GM21390 (cell line): ENCODE measurements at regions not wholly inside any gene's neighbourhood (a gene's known extent, or its start where the extent isn't known, plus 50 kb on each side); places are given as distances from the start of the nearest gene placed in this dataset.
"Not testable (repeated sequence)": the region's sequence is repeated elsewhere in the genome, so short reads cannot be mapped to it uniquely, and the experiment has no call there.

Experiments
- ATAC-seq: cut with Tn5 transposase; IDR thresholded peaks from one replicate; pipeline ENCODE4 v1.9.1; 2021; ENCODE audit not compliant: unreplicated experiment

DNA sequence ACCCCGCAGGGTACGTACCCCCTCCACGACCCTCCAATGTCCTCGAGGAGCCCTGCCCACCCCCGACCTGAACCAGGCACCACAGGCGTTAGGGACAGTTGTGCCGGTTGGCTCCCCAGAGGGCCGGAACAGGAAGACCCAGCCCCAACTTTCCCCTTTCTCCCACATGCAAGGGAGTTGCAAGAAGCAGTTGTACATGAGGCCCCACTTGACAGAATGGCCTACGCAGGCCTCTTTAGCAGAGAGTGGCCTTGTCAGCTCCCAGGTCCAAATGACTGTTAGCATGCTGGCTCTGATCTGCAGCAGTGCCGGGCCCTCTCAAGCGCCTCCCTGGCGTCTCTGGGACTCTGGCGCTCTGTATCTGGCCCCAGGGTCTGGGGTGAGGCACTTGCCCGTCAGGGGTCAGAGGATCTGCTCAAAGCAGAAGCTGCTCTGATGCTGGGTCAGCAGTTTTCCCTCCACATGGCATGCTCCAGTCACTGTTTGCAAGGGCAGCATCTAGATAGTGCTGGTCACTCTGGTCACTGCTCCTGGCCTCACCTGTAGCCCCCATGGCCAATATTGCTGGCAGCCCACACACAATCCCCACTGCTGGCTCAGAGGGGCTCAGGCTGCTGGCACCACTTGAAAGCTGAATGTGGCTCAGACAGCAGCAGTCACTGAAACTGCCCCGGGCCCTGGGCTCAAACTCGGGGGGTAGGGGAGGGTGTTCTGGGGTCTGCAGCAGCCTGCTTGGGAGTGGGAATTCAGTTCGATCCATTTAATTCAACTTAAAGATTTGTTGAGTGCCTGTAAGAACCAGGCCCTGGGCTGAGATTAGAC, 254.5 kb downstream of the FAM43A start:
- ATAC-seq: no peak

DNA sequence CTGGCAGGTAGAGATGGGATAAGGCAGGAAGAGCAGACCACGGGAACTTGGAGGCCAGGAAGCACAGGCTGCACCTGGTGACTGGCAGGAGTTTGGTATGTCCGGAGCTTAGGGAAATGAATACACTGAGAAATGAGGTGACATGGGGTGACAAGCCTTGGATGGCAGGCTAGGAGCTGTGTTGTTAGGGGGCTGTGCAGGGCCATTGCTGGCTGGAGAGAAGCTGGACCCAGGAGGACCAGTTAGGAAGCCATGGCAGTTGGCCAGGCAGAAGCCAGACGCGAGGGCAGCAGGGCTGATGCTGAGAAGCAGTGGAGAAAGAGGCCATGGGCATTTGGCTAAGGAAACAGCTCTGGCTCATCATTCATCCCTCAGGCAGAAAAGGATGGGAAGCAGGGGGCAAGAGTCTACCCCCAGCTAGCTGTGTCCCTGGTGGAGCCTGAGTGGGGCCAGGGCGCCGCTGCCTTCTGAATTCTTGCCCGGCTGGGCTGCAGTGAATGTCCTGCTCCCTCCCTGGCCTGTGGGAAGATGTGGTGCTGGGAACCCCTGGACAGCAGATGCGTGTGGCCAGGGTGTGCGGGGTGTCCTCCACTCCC, 255.8 kb downstream of the FAM43A start:
- ATAC-seq: no peak

DNA sequence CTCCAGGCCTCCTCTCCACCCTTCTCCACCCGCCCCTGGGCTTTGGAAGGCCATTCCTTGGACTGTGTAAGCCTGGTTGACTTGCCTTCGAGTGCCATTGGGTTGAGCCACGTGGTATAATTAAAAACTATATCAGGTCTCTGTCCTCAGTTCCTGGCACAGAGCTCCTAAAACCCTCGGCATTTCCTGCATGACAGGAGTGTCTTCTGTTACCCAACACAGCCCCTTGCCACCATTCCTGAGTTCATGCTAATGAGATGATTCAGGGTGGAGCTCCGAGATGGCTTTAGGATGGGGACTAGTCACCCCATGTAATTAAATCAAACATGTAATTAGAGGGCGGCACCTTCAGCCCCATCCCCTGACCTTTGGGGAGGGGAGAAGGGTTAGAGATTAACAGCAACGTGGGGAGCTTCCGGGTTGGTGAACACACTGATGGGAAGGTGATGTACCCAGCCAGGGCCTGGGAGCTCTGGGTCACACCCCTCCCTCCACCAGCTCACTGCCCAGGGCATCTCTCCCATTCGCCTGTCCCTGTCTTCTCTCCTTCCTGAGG, 256.4 kb downstream of the FAM43A start:
- no peak for ATAC-seq

DNA sequence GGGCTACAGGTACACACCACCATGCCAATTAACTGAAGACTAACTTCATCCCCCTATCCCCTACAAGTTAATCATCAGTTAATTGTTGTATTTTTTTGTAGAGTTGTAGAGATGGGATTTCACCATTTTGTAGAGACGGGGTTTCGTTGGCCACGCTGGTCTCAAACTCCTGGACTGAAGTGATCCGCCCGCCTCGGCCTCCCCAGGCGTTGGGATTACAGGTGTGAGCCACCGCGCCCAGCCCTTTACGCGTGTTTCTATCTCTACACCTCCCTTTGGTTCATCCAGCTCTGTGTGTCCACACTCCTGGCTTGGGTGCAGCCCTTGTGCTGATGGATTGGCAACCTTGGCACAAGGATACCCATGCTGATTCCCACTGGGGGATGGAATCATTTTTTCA, 258.8 kb downstream of the FAM43A start:
- no peak for ATAC-seq

DNA sequence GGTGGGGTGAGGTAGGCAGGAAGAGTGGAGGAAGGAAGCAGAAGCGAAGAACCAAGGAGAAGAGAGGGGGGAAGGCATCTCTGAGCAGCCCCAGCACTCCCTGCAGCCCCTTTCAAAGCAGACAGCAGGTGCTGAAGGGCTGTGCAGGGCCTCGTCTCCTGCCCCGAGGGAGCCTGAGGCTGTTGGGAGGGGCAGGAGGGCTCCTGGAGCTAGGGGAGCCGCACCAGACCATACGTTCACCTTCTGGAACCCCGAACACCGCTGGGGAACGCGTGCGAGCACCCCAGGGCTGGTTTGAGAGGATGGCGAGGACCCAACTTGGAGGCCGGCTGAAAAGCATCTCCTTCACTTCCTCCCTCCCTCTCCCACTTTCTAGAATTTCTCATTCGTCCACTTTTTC, 259.8 kb downstream of the FAM43A start:
- ATAC-seq: no peak

DNA sequence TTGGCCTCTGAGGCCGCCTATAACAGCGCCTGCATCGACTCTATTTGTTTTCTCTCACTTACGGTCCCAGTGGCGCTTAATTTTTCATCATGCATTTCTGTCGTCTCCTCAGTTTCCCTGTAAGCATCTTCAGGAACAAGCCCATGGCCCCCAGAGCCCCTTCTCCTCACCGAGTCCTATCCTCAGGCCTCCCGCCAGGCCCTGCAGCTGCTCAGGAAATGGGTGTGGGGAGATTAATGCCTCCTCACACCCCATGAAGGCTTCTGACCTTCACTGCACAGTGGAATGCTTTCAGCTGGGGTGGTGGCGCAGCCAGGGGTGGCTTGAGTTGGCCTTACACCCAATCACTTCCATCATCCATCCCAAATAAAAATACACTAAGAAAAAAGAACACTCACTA, 260.4 kb downstream of the FAM43A start:
- ATAC-seq: no peak

DNA sequence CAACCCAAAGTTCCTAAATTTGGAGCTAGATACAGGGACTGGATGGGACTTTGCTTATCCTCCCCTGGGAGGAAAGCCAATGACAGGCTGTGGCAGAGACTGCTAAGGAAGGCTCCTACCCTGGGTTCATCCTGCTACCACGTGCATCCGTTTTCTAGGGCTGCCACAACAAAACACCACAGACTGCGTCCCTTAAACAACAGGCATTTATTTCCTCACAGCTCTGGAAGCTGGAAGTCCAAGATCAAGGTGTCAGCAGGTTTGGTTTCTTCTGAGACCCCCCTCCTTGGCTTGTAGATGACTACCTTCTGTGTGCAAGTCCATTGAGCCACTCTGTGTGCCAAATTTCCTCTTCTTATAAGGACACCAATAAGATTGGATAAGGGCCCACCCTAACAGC, 263.9 kb downstream of the FAM43A start:
- no peak for ATAC-seq

DNA sequence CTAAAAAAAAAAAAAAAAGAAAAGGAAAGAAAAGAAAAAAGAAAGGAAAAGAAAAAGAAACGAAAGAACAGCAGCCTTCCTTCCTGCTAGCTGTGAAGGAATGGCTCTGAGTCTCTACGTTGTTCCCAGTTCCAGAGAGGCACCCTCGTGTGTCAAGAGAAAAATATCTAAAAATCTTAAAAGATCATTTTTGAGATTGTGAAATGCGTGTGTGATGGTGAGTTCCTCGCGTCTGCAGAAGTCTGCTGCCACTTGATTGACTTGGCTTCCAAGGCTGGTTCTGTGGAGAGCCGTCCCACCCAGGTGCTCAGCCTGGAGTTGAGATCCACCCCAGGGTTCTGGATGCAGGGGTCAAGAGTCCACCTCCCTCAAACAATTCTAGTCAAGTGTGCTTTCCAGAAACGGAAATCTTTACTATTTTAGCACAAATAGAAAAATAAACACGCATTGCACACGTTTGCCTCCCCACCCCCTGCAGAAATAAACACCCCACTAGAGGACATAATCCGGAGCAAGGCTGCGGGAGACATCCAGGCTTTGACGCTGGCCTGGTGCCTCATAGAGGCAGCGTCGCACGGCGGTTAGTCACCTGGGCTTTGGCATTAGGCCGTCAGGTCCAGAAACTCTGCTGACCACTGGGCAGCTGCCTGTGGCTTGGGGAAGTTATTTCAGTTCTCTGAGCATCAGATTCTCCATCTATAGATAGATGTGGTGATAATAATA, 265.4 kb downstream of the FAM43A start:
- no peak for ATAC-seq

DNA sequence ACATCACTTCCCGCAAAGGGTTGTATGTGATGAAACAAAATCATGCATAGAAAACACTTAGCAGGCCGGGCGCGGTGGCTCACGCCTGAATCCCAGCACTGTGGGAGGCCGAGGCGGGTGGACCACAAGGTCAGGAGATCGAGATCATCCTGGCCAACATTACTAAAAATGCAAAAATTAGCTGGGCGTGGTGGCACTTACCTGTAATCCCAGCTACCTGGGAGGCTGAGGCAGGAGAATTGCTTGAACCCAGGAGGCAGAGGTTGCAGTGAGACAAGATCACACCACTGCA, 265.9 kb downstream of the FAM43A start:
- ATAC-seq: not testable (repeated sequence)

DNA sequence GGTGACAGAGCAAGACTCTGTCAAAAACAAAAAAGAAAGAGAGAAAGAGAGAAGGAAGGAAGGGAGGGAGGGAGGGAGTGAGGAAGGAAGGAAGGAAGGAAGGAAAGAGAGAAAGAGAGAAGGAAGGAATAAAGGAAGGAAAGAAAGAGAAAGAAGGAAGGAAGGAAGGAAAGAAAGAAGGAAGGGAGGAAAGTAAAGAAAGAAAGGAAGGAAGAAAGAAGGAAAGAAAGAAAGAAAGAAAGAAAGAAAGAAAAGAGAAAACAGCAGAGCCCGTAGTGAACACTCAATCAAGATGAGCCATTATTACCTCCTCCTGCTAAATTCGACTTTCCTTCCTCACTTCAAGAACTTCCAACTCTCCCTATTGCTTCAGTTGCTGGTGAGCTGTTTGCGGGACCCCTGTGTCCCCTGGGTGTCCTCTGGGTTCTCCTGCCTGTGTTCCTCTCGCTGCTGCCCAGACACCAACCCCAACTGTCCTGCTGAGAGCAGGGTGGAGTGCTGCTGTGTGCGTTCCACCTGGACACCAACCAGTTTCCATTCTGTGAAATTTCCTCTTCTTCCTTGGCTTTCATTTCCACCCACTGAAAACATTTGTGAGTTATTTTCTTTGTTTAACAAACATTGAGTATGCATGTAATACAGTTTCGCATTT, 266.4 kb downstream of the FAM43A start:
- ATAC-seq: no peak

DNA sequence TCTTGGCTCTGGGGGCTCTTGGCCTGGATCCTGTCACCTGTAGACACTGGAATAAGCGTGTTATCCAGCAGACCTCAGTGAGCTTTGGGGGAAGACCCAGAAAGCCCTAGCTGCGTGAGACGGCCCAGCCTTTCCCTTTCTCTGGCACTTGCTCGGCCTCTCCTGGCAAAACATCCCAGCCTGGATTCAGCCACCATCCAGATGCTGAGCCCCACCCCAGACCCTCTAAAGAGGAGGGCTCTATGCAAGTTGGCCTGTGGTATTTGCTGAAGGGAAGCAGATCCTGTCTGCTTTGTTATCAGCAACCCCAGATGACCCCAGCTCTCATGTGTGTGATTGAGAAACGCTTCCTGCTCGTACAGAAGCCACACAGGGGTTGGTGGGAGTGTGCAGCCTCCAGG, 267.2 kb downstream of the FAM43A start:
- no peak for ATAC-seq

DNA sequence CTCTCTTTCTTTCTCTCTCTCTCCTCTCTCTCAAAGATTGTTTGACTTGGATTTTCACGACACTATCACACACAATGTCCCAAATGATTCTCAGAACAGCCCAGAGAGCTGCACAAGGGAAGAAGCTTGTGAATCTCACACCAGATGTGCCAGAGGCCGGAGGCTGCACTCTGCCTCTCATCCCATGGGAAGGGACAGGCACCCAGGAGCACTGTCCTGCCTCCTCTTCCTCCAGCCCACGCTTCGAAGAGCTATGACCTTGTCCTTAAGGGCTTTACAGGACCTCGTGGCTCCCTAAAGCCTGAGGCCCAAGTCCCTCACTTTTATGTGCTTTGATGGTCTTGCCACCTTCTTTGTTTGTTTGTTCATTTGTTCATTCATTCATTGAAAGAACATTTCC, 267.6 kb downstream of the FAM43A start:
- no peak for ATAC-seq

DNA sequence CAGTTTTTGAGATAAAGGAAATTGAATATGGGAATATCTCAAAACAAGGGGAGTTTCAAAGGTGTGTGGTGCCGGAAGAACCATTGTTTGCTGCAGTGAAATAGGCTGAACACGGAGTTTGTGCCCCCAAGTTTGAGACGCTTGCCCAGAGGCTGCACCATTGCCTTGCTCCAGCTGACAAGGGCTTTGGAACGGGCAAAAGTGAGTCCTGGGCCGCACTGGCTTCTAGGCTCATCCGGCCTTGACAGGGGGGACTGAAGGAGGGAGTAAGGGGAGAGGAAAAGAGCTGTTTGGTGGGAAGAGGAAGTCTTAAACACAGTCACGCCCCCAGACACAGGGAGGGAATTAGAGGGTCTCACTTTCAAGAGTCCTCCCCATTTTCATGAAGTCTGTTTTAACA, 269.9 kb downstream of the FAM43A start:
- no peak for ATAC-seq

DNA sequence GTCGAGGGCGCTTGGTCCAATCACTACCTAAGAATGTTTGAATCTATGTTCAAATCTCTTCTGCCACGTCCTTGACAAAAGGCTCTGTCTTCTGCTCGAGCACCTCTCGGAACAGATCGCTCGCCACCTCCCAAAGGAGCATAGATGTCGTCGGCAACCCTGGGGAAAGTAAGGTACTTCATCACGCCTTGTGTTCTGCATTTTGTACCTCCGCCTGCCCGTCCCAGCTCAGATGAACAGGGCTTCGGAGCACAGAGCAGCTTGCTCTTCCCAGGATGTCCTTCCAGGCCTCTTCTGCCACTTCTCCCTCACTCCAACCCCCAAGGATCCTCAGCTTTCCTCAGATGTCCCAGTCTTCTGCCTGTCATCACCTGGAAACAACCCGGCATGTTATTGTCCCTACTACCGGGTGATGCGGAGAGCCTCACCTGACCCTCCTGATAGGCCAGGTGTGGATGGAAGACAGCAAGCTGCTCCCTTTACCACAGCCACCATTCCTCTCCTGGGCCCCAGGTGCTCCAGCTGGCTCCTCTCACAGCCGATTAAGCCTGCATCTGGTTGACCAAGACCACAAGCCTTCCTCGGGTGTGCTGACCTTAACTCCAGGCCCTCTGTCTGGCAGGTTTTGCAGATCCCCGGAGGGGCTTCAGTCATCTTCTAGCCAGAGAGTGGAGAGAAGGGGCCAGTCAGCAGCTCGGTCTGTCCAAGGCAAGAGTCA, 270.5 kb downstream of the FAM43A start:
- no peak for ATAC-seq

DNA sequence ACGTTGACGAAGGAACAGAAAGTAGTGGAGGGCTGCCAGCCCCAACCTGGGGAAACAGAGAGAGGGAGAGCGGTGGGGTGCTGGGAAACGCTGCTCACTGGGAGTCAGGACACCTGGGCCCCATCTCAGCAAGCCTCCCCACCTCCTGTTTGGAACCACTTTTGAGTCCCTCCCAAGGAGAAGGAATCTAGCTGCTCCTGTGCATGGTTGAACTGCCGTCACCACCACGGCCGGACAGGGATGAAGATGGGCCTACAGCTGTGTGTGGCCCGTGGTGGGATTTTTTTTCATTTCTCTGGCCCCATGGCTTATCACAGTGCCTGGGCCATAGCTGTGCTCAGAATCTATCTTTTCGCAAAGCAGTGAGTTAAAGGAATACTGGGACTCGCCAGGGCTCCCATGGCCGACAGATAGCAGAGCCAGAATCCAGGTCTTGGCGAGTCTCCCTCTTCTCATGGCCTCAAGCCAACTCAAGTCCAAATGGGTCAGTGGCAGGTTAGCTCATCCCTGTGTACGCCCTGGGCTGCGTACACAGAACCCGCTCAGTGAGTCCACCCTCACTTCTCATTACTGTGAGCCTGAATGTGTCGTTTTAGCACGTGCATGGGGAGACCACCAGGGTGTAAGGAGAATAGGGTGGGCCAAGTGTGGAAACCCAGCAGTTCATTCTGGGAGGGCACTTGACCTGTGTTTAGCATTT, 271.2 kb downstream of the FAM43A start:
- ATAC-seq: no peak

DNA sequence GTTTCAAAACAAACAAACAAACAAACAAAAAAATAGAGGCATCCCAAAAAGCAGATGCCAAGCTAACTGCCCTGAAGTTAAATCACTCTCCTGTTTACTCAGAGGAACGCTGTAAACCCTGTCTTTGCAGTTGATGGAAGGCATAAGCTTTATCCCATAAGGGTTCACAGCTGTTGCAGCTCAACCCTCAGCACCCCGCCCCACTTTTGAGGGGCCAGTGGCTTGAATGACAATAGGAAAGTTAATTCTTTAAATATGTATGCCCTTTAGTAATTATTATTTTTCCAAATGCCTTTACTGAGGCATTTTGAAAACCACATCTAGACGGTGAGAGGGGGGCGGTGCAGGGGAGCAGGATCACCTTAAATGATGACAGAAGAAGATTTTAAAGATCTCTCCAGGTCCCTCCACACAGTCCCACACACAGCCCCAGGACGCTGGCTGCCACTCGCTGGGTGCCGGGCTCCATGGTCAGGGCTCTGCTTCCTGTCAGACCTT, 272.1 kb downstream of the FAM43A start:
- no peak for ATAC-seq

DNA sequence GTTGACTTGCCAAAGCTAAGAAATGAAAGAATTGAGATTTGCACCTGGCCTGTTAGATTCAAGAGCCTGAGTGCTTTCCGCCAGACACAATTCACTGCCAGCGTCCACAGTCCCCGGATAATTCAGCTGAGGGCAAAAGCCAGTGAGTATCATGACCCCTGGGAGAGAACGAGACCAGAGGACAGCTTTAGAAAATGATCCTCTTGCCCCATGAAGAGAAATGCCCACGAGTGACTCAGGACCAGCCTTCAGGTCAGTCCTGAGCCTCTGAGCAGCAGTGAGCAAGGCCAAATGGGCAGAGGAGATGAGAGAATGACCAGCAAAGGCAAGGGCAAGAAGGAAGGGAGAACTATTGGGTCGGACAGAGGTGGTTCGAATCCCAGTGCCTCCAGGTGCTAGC, 273.5 kb downstream of the FAM43A start:
- ATAC-seq: no peak

DNA sequence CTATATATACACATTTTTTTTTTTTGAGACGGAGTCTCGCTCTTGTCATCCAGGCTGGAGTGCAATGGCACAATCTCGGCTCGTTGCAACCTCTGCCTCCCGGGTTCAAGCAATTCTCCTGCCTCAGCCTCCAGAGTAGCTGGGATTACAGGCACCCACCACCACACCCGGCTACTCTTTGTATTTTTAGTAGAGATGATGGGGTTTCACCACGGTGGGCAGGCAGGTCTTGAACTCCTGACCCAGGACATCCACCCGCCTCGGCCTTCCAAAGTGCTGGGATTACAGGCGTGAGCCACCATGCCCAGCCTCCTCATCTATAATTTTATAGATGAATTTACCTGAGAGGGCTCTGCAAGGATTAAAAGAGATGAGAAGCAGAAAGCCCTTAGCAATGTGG, 274.0 kb downstream of the FAM43A start:
- ATAC-seq: not testable (repeated sequence)

DNA sequence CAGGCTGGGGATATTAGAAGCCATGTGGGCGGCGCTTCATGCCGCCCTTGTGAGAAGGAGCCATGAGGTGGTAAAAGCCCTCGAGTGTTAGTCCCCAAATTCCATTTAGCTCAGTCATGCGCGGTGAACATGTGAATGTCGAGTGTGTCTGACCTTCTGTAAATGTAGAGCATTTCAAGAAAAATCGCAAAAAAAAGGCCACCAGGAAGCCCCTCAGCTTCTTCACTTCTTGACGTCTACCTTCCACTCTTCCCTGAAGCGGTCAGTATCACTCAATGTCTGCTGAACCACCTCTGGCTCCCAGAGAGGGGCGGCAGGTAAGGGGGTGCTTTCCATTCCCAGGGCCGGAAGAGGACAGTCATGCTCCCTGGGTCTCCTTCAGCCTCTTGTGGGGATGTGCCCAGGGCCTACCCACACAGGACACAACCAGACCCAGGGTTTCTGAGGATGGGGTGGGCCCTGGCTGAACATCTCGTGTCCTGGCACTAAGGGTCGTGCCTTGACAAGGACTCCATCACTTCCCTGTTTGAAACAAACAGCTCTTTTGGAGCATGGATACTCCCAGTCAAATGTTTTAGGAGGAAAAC, 274.9 kb downstream of the FAM43A start:
- ATAC-seq: no peak

DNA sequence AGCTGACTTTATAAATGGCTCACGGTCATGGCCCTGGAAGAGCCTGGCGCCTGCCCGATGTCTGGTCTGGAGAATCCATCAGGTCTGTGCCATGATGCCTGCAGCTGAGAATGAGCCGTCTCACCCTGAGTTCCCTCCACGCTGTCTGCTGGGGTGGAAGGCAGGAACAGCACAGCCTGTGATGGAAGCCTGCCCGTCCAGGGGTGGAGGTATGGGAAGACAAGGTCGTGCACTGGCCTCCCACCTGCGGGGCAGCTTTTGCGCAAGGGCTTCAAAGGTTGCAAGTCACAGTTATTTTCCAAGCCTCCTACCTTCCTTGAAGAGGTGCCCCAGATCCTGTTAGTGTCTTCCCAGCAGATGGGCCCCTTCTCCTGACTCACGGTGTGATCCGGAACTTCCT, 275.5 kb downstream of the FAM43A start:
- no peak for ATAC-seq
